ENCODE measurements at regions not wholly inside any gene's neighbourhood (a gene's known extent, or its start where the extent isn't known, plus 50 kb on each side); places are given as distances from the start of the nearest gene placed in this dataset.
A peak's percentile ranks its signal among the peaks of the same experiment; 100 is the strongest.
"Not testable (repeated sequence)": the region's sequence is repeated elsewhere in the genome, so short reads cannot be mapped to it uniquely, and the experiment has no call there.

GRCh38 chr16:75820672-75821071 is 94.4 kb upstream of the CPHXL start:
- Histone ChIP-seq H4K20me1 (ENCODE audit: insufficient read depth, low read length) (no peaks in the 10 kb centered on the region), H3K4me1 (ENCODE audit: insufficient read depth, low read length) (no peaks in the 10 kb centered on the region), H3K79me2 (ENCODE audit: insufficient read depth, low read length) (no peaks in the 10 kb centered on the region), H3K27ac (ENCODE audit: low read depth, low read length) (no peak overlapping the region), H3K4me3 (ENCODE audit: insufficient read depth, low read length) (no peak overlapping the region), H3K27me3 (ENCODE audit: insufficient read depth, low read length) (no peaks in the 10 kb centered on the region), H3K9me3 (ENCODE audit: low read depth, low read length) (no peaks in the 10 kb centered on the region), H3K36me3 (ENCODE audit: insufficient read depth, low read length) (no peaks in the 10 kb centered on the region), H2AFZ (ENCODE audit: low read length) (no peak overlapping the region), H3K4me2 (ENCODE audit: insufficient read depth, low read length) (no peak overlapping the region)
- no peak for TF ChIP-seq CTCF (IDR thresholded peaks at IDR 0.05; ENCODE audit: extremely low read depth, low read depth, low read length)
- peak; percentile 13 for DNase-seq (ENCODE audit: insufficient read length, low spot score, missing footprints)

GRCh38 chr16:75821117-75821516 is 94.8 kb upstream of the CPHXL start:
- H3K4me2 ChIP-seq (ENCODE audit: insufficient read depth, low read length): no peak overlapping the region
- no peaks in the 10 kb centered on the region for H3K79me2 ChIP-seq (ENCODE audit: insufficient read depth, low read length)
- no peak overlapping the region for H2AFZ ChIP-seq (ENCODE audit: low read length)
- DNase-seq (ENCODE audit: insufficient read length, low spot score, missing footprints): no peak
- no peaks in the 10 kb centered on the region for H3K27me3 ChIP-seq (ENCODE audit: insufficient read depth, low read length)
- H3K9me3 ChIP-seq (ENCODE audit: low read depth, low read length): no peaks in the 10 kb centered on the region
- H3K27ac ChIP-seq (ENCODE audit: low read depth, low read length): no peak overlapping the region
- no peaks in the 10 kb centered on the region for H4K20me1 ChIP-seq (ENCODE audit: insufficient read depth, low read length)
- TF ChIP-seq CTCF (IDR thresholded peaks at IDR 0.05; ENCODE audit: extremely low read depth, low read depth, low read length): no peak
- H3K4me1 ChIP-seq (ENCODE audit: insufficient read depth, low read length): no peaks in the 10 kb centered on the region
- H3K4me3 ChIP-seq (ENCODE audit: insufficient read depth, low read length): no peak overlapping the region
- H3K36me3 ChIP-seq (ENCODE audit: insufficient read depth, low read length): no peaks in the 10 kb centered on the region

- not testable (repeated sequence) for H3K27ac ChIP-seq (ENCODE audit: low read depth, low read length); H4K20me1 ChIP-seq (ENCODE audit: insufficient read depth, low read length); H3K9me3 ChIP-seq (ENCODE audit: low read depth, low read length); H3K79me2 ChIP-seq (ENCODE audit: insufficient read depth, low read length); H3K27me3 ChIP-seq (ENCODE audit: insufficient read depth, low read length); H2AFZ ChIP-seq (ENCODE audit: low read length); H3K4me2 ChIP-seq (ENCODE audit: insufficient read depth, low read length); H3K4me3 ChIP-seq (ENCODE audit: insufficient read depth, low read length); H3K36me3 ChIP-seq (ENCODE audit: insufficient read depth, low read length); DNase-seq (ENCODE audit: insufficient read length, low spot score, missing footprints); H3K4me1 ChIP-seq (ENCODE audit: insufficient read depth, low read length)
These were observed 99.5 kb upstream of the CPHXL start for GRCh38 chr16:75825750-75826149.

GRCh38 chr16:75827372-75828038 is 101.2 kb upstream of the CPHXL start:
- H3K36me3 ChIP-seq (ENCODE audit: insufficient read depth, low read length); DNase-seq (ENCODE audit: insufficient read length, low spot score, missing footprints); H3K4me3 ChIP-seq (ENCODE audit: insufficient read depth, low read length); H3K27me3 ChIP-seq (ENCODE audit: insufficient read depth, low read length); H2AFZ ChIP-seq (ENCODE audit: low read length); H4K20me1 ChIP-seq (ENCODE audit: insufficient read depth, low read length); H3K4me1 ChIP-seq (ENCODE audit: insufficient read depth, low read length); H3K79me2 ChIP-seq (ENCODE audit: insufficient read depth, low read length); H3K27ac ChIP-seq (ENCODE audit: low read depth, low read length); H3K9me3 ChIP-seq (ENCODE audit: low read depth, low read length); H3K4me2 ChIP-seq (ENCODE audit: insufficient read depth, low read length): not testable (repeated sequence)

GRCh38 chr16:75833385-75833784 is 107.1 kb upstream of the CPHXL start:
- not testable (repeated sequence) for H4K20me1 ChIP-seq (ENCODE audit: insufficient read depth, low read length); H3K27me3 ChIP-seq (ENCODE audit: insufficient read depth, low read length); H3K79me2 ChIP-seq (ENCODE audit: insufficient read depth, low read length); H3K36me3 ChIP-seq (ENCODE audit: insufficient read depth, low read length); H3K9me3 ChIP-seq (ENCODE audit: low read depth, low read length); H3K4me2 ChIP-seq (ENCODE audit: insufficient read depth, low read length); H3K27ac ChIP-seq (ENCODE audit: low read depth, low read length); H2AFZ ChIP-seq (ENCODE audit: low read length); DNase-seq (ENCODE audit: insufficient read length, low spot score, missing footprints); H3K4me3 ChIP-seq (ENCODE audit: insufficient read depth, low read length); H3K4me1 ChIP-seq (ENCODE audit: insufficient read depth, low read length)
